T-helper 1 cell (primary cell): ENCODE measurements at regions not wholly inside any gene's neighbourhood (a gene's known extent, or its start where the extent isn't known, plus 50 kb on each side); places are given as distances from the start of the nearest gene placed in this dataset.
A peak's percentile ranks its signal among the peaks of the same experiment; 100 is the strongest.

Experiments used
- DNase-seq, 5 donors: peaks; one replicate each; pipeline ENCODE4 v3.0.0-alpha.2; 2012 to 2020

DNA sequence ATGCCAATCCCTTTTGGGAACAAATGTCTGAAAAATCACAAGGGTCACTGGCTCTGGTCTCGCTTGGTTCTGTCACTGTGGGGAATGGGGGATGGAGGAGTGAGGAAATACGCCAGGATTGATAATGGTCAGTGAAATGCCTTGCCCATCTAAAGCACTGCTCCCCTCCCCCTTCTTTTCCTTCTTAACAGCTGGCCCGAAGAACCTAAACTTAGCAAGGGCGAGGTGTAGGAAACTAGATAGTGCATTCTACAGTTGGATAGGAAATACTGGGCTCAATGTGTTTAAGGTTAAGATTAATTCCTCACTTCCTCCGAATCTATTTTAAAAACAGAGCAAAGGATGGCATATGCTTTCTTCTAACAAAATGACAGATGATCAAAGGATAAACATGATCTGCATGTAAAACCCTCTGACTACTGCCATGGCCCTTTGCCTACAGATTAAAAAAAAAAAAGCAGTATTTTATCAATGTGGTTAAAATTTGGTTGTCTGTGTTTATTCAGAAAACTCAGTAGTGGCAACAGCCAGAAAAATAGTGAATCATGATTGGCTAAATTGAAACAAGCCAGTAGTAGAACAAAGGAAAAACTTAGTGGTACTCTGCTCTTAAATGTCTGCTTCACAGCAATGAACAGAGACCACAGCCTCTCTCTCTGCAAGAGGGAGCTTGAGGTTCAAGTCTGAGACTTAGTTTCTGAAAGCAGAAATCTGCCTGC lies 86.1 kb upstream of the VAV3 start:
- no peak for DNase-seq

DNA sequence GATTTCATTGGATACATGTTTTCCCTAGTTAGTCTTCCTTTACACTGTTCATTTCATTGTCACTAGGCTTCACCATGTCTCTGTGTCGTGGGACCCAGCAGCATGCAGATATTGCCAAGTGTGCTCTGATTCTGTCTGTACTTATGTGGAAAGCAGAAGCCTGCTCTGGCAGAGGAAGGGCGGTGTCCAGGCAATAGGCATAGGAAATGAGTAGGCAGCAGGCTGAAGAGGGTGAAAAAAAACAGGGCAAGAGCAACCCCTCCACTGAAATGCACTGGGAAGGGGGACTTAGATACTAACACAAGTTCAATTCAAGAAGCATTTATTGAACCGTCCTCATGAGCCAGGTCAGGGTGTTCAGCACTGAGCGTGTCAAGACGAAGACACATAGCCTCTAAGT lies 85.2 kb upstream of the VAV3 start:
- DNase-seq = no peak

DNA sequence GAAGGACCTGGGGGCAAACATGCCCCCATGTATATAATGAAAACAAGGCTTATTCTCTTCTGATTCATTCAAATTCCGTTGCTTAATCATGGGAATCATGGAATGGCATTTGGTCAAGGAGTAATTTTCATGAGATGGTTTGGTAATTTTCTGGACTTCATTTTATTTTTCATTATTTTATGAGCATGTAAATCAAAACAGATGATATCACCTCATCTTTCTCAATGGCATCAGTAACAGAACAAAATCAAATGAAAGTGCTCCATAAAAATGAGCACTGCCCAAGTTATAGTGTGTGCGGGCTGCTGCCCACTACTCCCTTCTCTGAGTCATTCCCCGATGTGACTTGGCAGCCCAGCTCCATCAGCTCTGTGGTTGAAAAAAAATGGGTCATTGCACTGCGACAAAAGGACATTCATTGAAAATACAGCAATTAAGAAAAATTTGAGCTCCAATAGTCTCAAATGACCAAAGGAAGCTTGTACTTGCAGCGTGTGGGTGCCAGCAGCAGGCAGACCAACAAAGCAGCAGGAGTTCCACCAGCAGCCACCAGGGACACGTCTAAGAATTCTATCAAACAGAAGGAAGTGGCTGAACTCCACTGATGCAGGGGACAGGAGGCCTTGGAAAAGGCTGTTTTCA lies 84.3 kb upstream of the VAV3 start:
- peak in 1 of 5 donors; percentile 3 for DNase-seq

DNA sequence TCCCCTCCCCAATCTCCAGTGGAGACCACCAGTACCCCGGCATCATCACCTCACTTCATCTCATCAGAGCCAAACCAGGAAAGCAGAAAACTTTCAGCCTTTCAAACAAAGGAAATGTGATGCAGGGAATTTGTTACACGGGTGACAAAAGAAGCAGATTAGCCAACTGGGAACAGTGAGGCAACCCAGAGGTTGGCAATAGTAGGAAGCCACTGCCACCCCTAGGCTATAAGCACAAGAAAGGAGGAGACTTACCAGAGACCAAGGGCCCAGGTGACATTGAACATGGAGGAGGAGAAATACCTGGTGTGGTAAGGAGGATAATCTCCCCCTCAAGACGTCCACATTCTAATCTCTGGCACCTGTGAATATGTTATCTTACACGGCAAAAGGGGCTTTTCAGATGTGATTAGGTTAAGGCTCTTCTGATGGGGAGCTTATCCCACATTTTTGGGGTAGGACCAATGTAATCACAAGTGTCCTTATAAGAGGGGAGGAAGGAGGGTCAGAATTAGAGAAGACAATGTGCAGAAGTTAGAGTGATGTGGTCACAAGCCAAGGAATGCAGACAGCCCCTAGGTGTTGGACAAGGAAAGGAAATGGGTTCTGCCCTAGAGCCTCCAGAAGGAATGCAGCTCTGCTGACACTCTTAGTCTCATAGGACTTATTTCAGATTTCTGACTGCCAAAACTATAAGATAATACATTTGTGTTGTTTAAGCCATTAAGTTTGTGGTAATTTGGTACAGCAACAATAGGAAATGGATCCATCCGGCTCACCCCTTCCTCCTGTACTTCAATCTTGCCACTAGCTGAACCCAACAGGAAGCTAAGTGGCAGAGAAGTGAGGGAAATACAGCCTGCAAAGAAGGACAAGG lies 83.6 kb upstream of the VAV3 start:
- no peak for DNase-seq

DNA sequence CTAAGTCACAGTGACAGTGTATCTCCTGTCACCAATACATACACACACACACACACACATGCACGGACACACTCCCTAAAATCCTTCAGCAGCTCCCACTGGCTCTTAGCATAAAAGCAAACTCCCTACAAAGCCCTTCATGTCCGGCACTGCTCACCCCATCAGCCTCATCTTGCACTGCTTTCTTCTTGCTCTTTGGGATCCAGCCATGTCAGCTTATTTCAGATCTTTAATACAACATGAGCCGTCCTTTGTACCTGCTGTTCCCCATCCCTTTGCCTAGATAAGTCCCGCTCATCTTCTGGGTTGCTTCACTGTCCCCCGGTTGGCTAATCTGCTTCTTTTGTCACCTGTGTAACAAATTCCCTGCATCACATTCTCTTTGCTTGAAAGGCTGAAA lies 82.1 kb upstream of the VAV3 start:
- DNase-seq = no peak

- no peak for DNase-seq
Measured at GRCh38 chr1:108046026-108046425, 81.0 kb upstream of the VAV3 start.

DNA sequence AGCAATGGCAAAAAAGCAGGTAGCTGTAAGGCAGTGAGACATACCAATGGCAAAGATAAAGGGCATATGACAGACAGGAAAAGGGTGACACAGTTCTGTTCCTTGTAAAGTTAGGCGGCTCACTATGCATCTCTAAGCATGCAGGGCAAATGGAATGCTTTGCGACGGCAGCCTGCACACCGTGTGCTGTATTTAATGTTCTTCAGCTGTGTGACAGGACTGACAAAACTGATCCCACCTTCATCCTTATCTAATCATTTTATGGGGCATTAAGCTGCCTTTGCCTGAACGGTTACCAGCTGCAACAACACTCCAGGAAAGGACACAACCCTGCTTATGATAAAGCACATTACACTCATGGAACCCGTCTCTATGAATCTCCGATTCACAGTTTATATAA lies 80.5 kb upstream of the VAV3 start:
- DNase-seq = no peak

GRCh38 chr1:108044318-108044717 lies 79.3 kb upstream of the VAV3 start:
- DNase-seq = no peak

GRCh38 chr1:108043707-108044106 lies 78.7 kb upstream of the VAV3 start:
- no peak for DNase-seq

DNA sequence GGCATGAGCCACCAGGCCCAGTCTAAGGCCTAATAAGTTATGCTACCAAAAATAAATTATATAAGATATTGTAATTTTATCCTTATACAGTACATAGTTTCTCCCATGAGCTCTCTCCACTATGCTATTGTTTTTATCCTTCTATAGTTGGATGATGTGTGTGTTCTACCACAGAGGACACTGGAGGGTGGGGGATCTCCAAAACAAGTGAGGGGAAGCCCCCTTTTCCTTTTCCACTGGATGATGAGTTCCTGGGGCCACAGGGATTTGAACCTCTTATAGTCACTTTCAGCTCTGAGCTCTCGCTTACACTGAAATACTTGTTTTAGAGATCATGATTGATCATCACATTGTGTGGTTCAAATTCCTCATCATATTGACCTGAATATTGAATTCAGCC lies 77.6 kb upstream of the VAV3 start:
- DNase-seq = no peak

DNA sequence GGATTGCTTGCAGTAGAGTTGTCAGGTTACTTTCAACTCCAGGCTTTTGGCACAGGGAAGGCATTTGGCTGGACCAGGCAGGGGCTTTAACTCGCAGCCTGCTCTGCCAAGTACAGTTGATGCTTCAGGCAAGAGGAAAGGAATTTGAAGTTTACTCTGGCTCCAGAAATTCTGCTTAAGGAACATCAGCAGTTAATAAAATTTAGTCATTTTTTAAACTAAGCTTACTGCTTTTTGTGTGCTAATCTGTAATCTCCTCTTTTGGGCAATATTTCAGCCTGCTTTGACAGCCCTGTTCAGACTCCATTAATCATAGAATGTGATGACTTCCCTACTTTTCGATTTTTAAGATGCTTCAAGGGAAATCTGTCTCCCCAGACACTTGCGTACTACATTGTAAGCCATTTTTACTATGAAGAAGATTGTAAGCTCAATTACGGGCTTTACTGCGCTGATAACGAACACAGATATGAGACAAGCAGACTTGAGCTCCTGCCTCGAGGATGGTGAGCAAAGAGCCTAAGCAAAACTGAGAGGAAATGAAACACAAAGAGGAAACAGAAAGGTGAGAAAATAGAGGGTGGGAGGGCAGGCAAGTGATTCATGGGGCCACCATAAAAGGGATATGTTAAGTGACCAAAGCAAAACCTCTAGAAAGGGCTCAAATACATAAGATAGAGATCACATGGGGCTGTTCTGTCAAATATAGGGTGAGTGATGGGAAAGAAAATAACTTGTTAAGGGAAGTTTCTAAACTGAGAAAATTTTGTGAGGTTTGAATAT lies 76.6 kb upstream of the VAV3 start:
- no peak for DNase-seq

- no peak for DNase-seq
Measured at GRCh38 chr1:108038653-108039236, 73.8 kb upstream of the VAV3 start.

GRCh38 chr1:108036796-108037562 lies 72.0 kb upstream of the VAV3 start:
- no peak for DNase-seq

DNA sequence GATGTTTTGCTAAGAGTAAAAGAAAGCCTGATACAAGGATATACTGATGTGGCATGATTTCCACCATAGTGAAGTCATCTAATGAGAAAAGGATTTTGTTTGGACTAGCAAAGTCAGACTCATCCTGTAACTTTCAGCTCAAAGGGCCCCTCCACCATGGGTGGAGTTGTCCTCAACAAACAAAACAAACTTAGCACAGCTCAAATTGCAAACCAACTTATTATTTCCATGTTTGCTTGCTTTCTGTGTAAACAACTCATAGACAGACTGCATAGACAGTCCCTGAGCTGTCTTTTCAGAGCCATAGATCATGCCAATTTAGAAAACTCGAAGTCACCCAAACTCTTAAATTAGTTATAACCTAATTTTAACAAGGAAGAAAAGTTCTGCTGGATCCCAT lies 69.4 kb upstream of the VAV3 start:
- no peak for DNase-seq

- DNase-seq = no peak
Measured at GRCh38 chr1:108033550-108033951, 68.6 kb upstream of the VAV3 start.

DNA sequence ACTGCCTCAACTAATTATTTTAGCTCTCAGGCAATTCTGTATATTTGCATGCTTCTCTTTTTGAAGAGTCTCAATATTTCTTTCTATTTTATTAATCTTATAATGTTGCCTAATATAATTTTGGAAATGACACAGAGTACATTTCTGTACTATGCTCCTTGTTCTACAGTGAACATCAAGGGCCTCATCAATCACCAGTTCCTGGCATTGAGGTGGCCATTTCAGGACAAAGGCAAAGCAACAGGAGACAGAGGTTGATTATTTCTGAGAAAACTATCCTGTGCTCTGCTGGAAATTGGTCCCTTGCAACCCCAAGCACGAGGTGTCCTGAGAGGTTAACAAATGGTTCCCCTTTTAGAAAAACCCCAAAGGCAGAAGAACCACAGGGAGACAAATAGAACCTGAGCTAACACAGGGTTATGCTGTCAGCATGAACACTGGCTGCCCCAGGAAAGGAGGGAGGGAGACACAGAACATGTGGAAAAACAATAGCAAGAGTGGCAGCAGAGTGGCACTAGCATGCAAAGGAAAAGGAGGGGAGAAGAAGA lies 63.9 kb upstream of the VAV3 start:
- no peak for DNase-seq

- DNase-seq = no peak
Measured at GRCh38 chr1:108027389-108027788, 62.4 kb upstream of the VAV3 start.

DNA sequence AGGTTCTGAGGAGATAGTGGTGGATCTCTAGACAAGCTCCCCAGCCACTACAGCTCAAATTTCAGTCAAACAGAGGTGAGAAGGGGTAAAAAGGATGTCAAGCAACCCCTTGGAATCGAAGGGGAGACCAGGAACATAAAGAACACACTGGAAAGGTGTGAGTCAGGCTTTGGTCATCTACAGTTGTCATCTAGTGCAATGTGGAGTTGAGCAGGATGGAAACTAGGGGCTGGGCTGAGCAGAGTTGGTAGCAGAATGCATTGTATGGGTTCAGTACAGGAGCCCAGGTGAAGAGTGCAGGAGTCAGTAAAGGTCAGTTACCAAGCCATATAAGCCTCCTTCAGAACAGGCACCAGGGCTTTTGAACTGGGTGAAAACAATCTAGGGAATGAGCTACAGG lies 52.7 kb upstream of the VAV3 start:
- DNase-seq = no peak

DNA sequence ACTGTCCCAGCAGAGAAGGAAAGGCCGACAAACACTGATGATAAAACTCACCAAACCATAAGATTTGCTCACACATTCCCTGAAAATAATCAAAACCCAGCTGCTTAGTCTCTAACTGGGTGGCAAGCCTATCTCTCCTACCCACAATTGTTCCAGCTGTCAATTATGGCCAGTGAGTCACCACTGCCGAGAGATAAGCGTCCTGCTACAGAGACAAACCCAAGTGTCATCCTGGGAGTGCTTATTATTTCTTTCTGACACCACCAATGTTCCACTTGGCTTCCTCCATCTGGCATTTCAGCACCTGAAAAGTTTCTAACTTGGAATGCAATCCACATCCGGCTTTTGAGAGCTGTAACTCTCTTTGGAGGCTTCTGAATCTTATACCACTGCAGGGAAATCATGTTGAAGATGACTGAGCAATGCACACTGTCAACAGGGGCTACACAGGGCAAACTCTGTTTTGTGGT lies 51.5 kb upstream of the VAV3 start:
- DNase-seq = no peak
